Stomach (tissue), 8 donors: ENCODE measurements at regions not wholly inside any gene's neighbourhood (a gene's known extent, or its start where the extent isn't known, plus 50 kb on each side); places are given as distances from the start of the nearest gene placed in this dataset.

Experiments
- DNase-seq, 2 donors: peaks; one replicate each; pipeline versions ENCODE4 v3.0.0 to v3.0.0-alpha.2; 2013 to 2019
- H3K27ac ChIP-seq, 5 donors: fragments of 200-600 bp in 4 of 5; sonication (generic) in 4 of 5; one replicate each; pipeline ENCODE4 v1.5.1; 2013 to 2019; ENCODE audit warnings: mild to moderate bottlenecking in 1 of 5, moderate library complexity in 1 of 5
- H3K27me3 ChIP-seq, 3 donors: fragments of 200-600 bp; sonication (generic); one replicate each; pipeline ENCODE4 v1.5.1; 2017 to 2019; ENCODE audit warnings: mixed run types in 1 of 3
- H3K36me3 ChIP-seq, 4 donors: fragments of 200-600 bp; sonication (generic); 1 replicate in 3 of 4; 2 replicates in 1 of 4; pipeline ENCODE4 v1.5.1; 2016 to 2019
- H3K4me1 ChIP-seq, 4 donors: fragments of 200-600 bp; sonication (generic); one replicate each; pipeline ENCODE4 v1.5.1; 2016 to 2019
- H3K4me3 ChIP-seq, 4 donors: fragments of 200-600 bp; sonication (generic) in 3 of 4; one replicate each; pipeline ENCODE4 v1.5.1; 2016 to 2019; ENCODE audit warnings: mild to moderate bottlenecking in 1 of 4
- H3K9me3 ChIP-seq, 4 donors: fragments of 200-600 bp; sonication (generic); one replicate each; pipeline ENCODE4 v1.5.1; 2016 to 2019
- CTCF ChIP-seq, 7 experiments: fragments of 450-650 bp in 4 of 7; fragments of 200-600 bp in 3 of 7; sonication (generic) in 3 of 7; IDR thresholded peaks; one replicate each; pipeline ENCODE4 v1.5.1; 2016 to 2019; ENCODE audit warnings: antibody characterized with exemption in 7 of 7, control low read depth in 2 of 7, mild to moderate bottlenecking in 1 of 7
- EP300 ChIP-seq: sonication (generic); formaldehyde crosslinking; IDR thresholded peaks from one replicate; pipeline ENCODE4 v1.6.1; 2017; ENCODE audit warnings: antibody characterized with exemption
- POLR2A ChIP-seq, 4 donors: fragments of 450-650 bp; IDR thresholded peaks; one replicate each; pipeline ENCODE4 v1.6.1; 2016; ENCODE audit warnings: antibody characterized with exemption in 4 of 4, control low read depth in 2 of 4, mild to moderate bottlenecking in 1 of 4, moderate library complexity in 1 of 4
- POLR2AphosphoS5 ChIP-seq, 3 donors: sonication (generic); formaldehyde crosslinking; IDR thresholded peaks; one replicate each; pipeline ENCODE4 v1.6.1; 2016; ENCODE audit warnings: antibody characterized with exemption in 3 of 3
- WGBS, 5 donors: extraction: QIAGEN DNeasy Blood & Tissue Kit in 3 of 5; methylation state at CpG; one replicate each; pipeline versions ENCODE4 v1.1.5 to v1.1.7; 2013 to 2018; 5-methylcytosine and 5-hydroxymethylcytosine counted together
- intact Hi-C: fragments of 100-400 bp; cut with DNase I; formaldehyde crosslinking; loops from one replicate; pipeline ENCODE4 v1.15.1; 2023; ENCODE audit warnings: low total_unique reads
- donor health status: healthy with polysubstance abuse.
- donor health status: Bipolar disorder and iron deficiency.
- donor health status: healthy.

- intact Hi-C loops, result no loop called here
- peaks cover 0 to 8% (median 0%) of the 10 kb centered on the region in 4 donors for H3K4me1 ChIP-seq
- H3K36me3 ChIP-seq, result no peaks in the 10 kb centered on the region
- no peaks in the 10 kb centered on the region for H3K9me3 ChIP-seq
- no peak overlapping the region for H3K27ac ChIP-seq
- no peak for DNase-seq
- WGBS, 5 donors, result 87 to 95% (median 88%) methylated on average over 4 of the region's 4 CpGs
- peaks cover 0 to 8% (median 0%) of the 10 kb centered on the region in 3 donors for H3K27me3 ChIP-seq
- no peak overlapping the region for H3K4me3 ChIP-seq
- TF ChIP-seq CTCF (IDR thresholded peaks at IDR 0.05) (no peak), POLR2A (IDR thresholded peaks at IDR 0.05) (no peak), POLR2AphosphoS5 (IDR thresholded peaks at IDR 0.05) (no peak), EP300 (no peak)
Observed at GRCh38 chr10:28408237-28408777, 105.4 kb upstream of the MPP7 start.

DNA sequence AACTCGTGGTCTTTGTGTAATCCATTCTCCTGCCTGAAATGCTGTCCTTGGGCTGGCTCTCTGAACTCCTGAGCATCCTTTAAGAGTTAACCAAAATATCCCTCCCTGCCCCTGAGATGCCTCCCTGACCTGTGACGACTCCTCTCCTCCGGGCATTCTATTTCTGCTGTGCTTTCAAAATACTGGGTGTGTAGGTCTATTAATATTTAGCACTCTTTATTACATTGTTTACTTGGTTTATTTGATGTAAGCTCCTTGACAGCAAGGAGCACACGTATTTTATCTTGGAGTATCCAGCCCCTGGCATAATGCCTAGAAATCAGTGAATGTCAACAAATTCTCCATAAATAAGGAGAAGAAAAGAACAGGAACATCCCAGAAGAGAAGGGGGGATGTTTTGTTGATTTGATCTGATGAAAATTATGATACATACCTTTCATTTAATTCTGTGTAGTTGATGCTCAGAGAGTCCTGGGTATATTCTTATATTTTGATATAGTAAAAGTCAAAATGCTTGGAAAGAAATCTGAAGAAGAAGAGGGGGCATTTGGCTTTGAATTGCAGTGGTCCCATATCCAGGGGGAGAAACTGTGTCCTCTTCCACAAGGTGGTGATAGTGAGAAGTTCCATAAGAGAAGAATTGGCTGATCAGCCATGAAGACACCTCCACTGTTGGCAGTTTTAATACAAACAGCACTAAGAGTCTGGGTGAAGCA lies 107.7 kb upstream of the MPP7 start:
- peaks cover 0 to 8% (median 0%) of the 10 kb centered on the region in 4 donors for H3K4me1 ChIP-seq
- WGBS, 5 donors, result 13 to 28% (median 19%) methylated on average over 4 of the region's 4 CpGs
- no peak for TF ChIP-seq POLR2AphosphoS5 (IDR thresholded peaks at IDR 0.05)
- no peak for TF ChIP-seq EP300
- no peak for TF ChIP-seq CTCF (IDR thresholded peaks at IDR 0.05)
- TF ChIP-seq POLR2A (IDR thresholded peaks at IDR 0.05), result no peak
- no peak for DNase-seq
- H3K9me3 ChIP-seq, result no peaks in the 10 kb centered on the region
- intact Hi-C loops, result no loop called here
- H3K36me3 ChIP-seq, result no peaks in the 10 kb centered on the region
- H3K27ac ChIP-seq, result no peak overlapping the region
- H3K27me3 ChIP-seq, result peaks cover 0 to 8% (median 0%) of the 10 kb centered on the region in 3 donors
- H3K4me3 ChIP-seq, result no peak overlapping the region

DNA sequence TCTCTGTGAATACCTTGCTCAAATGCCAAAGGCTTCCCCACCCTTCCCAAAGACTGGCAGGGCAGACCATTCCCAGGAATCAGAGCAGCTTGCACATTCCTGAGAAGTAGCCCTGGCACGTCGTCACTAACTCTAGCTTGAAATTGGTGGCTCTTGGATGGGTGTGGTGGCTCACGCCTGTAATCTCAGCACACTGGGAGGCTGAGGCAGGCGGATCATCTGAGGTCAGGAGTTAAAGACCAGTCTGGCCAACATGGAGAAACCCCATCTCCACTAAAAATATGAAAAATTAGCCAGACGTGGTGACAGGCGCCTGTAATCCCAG lies 108.2 kb upstream of the MPP7 start:
- Histone ChIP-seq H3K4me3 (no peak overlapping the region), H3K36me3 (no peaks in the 10 kb centered on the region), H3K4me1 (peaks cover 0 to 8% (median 0%) of the 10 kb centered on the region in 4 donors), H3K27ac (no peak overlapping the region), H3K27me3 (peaks cover 0 to 8% (median 0%) of the 10 kb centered on the region in 3 donors), H3K9me3 (no peaks in the 10 kb centered on the region)
- 79 to 89% (median 82%) methylated on average over 6 of the region's 6 CpGs for WGBS, 5 donors
- TF ChIP-seq POLR2A (IDR thresholded peaks at IDR 0.05) (no peak), CTCF (IDR thresholded peaks at IDR 0.05) (no peak), EP300 (no peak), POLR2AphosphoS5 (IDR thresholded peaks at IDR 0.05) (no peak)
- intact Hi-C loops, result no loop called here
- DNase-seq, result no peak

DNA sequence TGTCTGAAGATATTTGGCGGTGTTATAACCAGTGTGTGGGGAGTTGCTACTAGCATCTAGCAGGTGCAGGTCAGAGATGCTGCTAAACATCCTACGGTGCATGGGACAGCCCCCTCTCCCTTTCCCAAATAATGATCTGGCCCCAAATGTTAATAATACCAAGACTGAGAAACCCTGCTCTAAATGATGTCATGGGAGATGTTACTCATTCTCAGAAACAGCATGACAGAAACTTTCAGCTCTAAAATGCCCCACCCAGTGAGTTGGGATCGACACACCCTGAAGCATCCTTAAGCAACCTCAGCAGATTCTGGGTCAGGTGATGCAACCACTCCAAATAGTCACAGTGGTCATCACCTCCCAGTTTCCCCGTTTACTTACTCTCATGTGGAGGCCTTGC lies 108.8 kb upstream of the MPP7 start:
- H3K27ac ChIP-seq, result no peak overlapping the region
- intact Hi-C loops, result no loop called here
- H3K27me3 ChIP-seq, result peaks cover 0 to 8% (median 0%) of the 10 kb centered on the region in 3 donors
- no peaks in the 10 kb centered on the region for H3K9me3 ChIP-seq
- no peaks in the 10 kb centered on the region for H3K36me3 ChIP-seq
- H3K4me1 ChIP-seq, result peaks cover 0 to 8% (median 0%) of the 10 kb centered on the region in 4 donors
- TF ChIP-seq EP300, result no peak
- TF ChIP-seq POLR2AphosphoS5 (IDR thresholded peaks at IDR 0.05), result no peak
- no peak for TF ChIP-seq POLR2A (IDR thresholded peaks at IDR 0.05)
- no peak for TF ChIP-seq CTCF (IDR thresholded peaks at IDR 0.05)
- DNase-seq, result no peak
- 60 to 80% (median 70%) methylated on average over 4 of the region's 4 CpGs for whole genome bisulfite sequencing, 5 donors
- no peak overlapping the region for H3K4me3 ChIP-seq
